HL-60 (cell line): ENCODE measurements at regions not wholly inside any gene's neighbourhood (a gene's known extent, or its start where the extent isn't known, plus 50 kb on each side); places are given as distances from the start of the nearest gene placed in this dataset.

Experiments used
- DNase-seq, 2 experiments: peaks; one replicate each; pipeline ENCODE4 v3.0.0-alpha.2; 2010 to 2020; ENCODE audit warnings: low read depth in 1 of 2, low spot score in 1 of 2
- H3K27ac ChIP-seq: fragments of 250-450 bp; sonication (Bioruptor Pico); replicated peaks from 2 replicates; pipeline ENCODE4 v1.5.1; 2020; ENCODE audit warnings: mild to moderate bottlenecking, moderate library complexity
- H3K27me3 ChIP-seq: fragments of 250-450 bp; sonication (Bioruptor Pico); 2 replicates; pipeline ENCODE4 v1.5.1; 2021; ENCODE audit warnings: mild to moderate bottlenecking, moderate library complexity; ENCODE audit not compliant: insufficient read depth, poor library complexity, severe bottlenecking
- H3K4me3 ChIP-seq: replicated peaks from 2 replicates; pipeline ENCODE4 v1.5.1; 2011; ENCODE audit warnings: mild to moderate bottlenecking, control low read depth, low read length; ENCODE audit not compliant: insufficient read depth
- GABPA ChIP-seq: IDR thresholded peaks from 2 replicates; pipeline ENCODE4 v1.6.1; 2012; ENCODE audit warnings: low read depth
- POLR2AphosphoS5 ChIP-seq: IDR thresholded peaks from 2 replicates; pipeline ENCODE4 v1.6.1; 2012; ENCODE audit warnings: low read depth
- SPI1 ChIP-seq: IDR thresholded peaks from 2 replicates; pipeline ENCODE4 v1.6.1; 2012; ENCODE audit warnings: low read depth, mild to moderate bottlenecking, borderline replicate concordance
- TF ChIP-seq, protein P1 (sequence below): IDR thresholded peaks from one replicate; pipeline ENCODE4 v1.5.1; 2011; ENCODE audit warnings: low read length, control low read depth, inconsistent platforms; ENCODE audit not compliant: insufficient read depth
- TF ChIP-seq, protein P2 (sequence below): IDR thresholded peaks from 2 replicates; pipeline ENCODE4 v1.6.1; 2012; ENCODE audit warnings: low read depth; ENCODE audit not compliant: insufficient replicate concordance

DNA sequence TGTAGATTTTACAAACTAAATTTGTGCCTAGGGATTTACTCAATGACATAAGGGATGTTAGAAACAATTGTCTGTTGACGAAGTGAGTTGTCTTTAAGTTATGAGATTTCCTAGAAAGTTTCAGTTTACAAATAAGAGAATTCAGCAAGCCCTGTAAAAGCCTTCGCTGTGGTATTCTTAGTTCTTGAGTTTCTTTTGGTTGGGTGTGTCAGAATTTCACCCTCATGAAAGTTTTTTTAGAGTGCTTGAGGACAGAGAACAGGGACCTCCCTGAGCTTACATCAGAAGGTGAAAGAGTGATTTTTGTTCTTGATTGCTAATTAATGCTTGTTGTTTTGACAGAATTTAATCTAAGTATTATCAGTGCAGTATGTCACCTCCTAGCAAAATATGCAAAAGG lies 2628.2 kb downstream of the ARAP2 start:
- H3K27ac ChIP-seq = no peak overlapping the region
- H3K27me3 ChIP-seq = no peaks in the 10 kb centered on the region
- TF ChIP-seq GABPA (no peak), SPI1 (no peak), POLR2AphosphoS5 (no peak)
- TF ChIP-seq, protein P1, sequence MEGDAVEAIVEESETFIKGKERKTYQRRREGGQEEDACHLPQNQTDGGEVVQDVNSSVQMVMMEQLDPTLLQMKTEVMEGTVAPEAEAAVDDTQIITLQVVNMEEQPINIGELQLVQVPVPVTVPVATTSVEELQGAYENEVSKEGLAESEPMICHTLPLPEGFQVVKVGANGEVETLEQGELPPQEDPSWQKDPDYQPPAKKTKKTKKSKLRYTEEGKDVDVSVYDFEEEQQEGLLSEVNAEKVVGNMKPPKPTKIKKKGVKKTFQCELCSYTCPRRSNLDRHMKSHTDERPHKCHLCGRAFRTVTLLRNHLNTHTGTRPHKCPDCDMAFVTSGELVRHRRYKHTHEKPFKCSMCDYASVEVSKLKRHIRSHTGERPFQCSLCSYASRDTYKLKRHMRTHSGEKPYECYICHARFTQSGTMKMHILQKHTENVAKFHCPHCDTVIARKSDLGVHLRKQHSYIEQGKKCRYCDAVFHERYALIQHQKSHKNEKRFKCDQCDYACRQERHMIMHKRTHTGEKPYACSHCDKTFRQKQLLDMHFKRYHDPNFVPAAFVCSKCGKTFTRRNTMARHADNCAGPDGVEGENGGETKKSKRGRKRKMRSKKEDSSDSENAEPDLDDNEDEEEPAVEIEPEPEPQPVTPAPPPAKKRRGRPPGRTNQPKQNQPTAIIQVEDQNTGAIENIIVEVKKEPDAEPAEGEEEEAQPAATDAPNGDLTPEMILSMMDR = no peak
- TF ChIP-seq, protein P2, sequence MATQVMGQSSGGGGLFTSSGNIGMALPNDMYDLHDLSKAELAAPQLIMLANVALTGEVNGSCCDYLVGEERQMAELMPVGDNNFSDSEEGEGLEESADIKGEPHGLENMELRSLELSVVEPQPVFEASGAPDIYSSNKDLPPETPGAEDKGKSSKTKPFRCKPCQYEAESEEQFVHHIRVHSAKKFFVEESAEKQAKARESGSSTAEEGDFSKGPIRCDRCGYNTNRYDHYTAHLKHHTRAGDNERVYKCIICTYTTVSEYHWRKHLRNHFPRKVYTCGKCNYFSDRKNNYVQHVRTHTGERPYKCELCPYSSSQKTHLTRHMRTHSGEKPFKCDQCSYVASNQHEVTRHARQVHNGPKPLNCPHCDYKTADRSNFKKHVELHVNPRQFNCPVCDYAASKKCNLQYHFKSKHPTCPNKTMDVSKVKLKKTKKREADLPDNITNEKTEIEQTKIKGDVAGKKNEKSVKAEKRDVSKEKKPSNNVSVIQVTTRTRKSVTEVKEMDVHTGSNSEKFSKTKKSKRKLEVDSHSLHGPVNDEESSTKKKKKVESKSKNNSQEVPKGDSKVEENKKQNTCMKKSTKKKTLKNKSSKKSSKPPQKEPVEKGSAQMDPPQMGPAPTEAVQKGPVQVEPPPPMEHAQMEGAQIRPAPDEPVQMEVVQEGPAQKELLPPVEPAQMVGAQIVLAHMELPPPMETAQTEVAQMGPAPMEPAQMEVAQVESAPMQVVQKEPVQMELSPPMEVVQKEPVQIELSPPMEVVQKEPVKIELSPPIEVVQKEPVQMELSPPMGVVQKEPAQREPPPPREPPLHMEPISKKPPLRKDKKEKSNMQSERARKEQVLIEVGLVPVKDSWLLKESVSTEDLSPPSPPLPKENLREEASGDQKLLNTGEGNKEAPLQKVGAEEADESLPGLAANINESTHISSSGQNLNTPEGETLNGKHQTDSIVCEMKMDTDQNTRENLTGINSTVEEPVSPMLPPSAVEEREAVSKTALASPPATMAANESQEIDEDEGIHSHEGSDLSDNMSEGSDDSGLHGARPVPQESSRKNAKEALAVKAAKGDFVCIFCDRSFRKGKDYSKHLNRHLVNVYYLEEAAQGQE = no peak

DNA sequence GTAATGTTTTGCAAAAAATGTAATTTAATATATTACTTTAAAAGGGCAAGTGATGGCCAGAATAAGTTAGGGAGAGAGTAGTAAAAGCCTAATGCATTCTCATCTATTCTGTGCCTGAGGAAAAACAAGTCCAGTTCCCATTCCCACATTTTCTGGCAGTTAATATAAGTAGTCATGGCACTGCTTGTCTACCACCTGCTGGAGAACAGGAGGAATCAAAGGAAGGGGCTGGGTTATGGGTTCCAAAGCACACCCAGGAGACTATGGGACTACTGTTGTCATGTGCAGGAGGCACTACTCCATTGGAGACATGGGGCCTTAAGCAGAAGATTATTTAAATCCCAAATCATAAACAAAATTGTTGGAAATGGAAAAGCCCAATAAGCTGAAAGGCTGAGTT lies 2618.6 kb downstream of the ARAP2 start:
- no peak for DNase-seq
- TF ChIP-seq, protein P2 = no peak
- no peak overlapping the region for H3K4me3 ChIP-seq
- no peaks in the 10 kb centered on the region for H3K27me3 ChIP-seq
- H3K27ac ChIP-seq = no peak overlapping the region

More for the DNA sequence above, 2628.2 kb downstream of the ARAP2 start:
- no peak overlapping the region for H3K4me3 ChIP-seq
- no peak for DNase-seq

DNA sequence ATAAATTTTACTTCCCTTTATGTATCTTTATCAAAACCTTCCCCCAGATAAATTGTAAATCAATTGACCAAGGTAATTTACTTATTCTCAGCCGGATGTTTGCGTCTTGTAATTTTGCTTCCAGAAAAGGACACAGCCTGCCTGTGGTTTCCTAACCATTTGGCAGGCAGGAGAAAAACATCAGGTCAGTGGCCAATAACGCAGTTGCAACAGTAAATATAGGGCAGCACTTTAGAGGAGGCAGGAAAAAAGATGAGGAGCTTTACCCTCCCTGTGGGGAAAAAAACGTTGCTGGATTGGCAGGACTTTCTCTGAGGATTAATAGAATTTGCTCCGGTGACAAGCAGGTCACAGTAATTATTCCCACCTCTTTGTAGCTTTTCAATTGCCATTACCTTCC lies 2618.1 kb downstream of the ARAP2 start:
- H3K27ac ChIP-seq = no peak overlapping the region
- DNase-seq = no peak
- no peak overlapping the region for H3K4me3 ChIP-seq
- TF ChIP-seq, protein P2 = no peak
- TF ChIP-seq GABPA = no peak
- no peak for TF ChIP-seq SPI1
- TF ChIP-seq POLR2AphosphoS5 = no peak
- TF ChIP-seq, protein P1 = no peak
- H3K27me3 ChIP-seq = no peaks in the 10 kb centered on the region

DNA sequence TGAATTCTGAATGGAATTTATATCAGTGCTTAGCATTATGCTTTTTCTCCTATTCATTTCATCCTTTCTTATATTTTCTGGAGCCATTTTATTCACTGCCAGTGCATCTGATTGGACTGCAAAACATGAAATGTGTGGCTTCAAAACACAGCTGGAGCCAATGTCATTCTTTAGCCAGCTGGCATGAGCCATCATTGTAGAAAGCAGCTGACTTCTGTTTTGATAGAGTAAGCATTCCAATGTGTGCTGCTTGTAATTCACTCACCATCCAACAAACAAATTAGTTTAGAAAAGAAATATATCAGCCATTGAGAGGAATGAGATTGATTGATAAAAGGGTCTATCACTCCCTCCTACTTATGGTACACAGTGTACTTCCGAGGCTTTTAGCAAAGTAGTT lies 2616.0 kb downstream of the ARAP2 start:
- TF ChIP-seq GABPA = no peak
- no peak for TF ChIP-seq SPI1
- TF ChIP-seq, protein P2 = no peak
- no peak for TF ChIP-seq POLR2AphosphoS5
- TF ChIP-seq, protein P1 = no peak
- no peaks in the 10 kb centered on the region for H3K27me3 ChIP-seq

More for the DNA sequence above, 2616.0 kb downstream of the ARAP2 start:
- H3K4me3 ChIP-seq = no peak overlapping the region
- no peak overlapping the region for H3K27ac ChIP-seq
- no peak for DNase-seq
